ENCODE measurements at regions not wholly inside any gene's neighbourhood (a gene's known extent, or its start where the extent isn't known, plus 50 kb on each side); places are given as distances from the start of the nearest gene placed in this dataset.

DNA sequence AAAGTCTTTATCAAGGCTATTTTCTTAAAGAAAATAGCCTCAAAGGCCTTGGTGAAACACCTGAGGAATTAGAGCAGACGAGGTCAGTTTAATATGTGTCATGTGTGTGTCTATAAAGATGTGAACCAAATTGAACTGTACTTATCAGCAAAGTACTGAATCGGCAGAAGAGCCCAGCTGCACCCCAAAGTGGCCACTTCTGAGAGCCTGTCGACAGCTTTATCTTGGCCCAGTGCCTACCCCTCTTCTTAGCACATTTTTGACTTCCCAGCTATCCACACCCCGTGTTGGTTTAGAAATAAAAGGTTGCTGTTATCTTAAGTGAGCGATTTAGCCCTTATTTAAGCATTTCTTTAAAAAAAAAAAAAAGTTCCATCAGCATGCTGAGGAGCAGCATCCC, 329.7 kb downstream of the FBXW7 start:
- no peaks in the 10 kb centered on the region for H3K36me3 ChIP-seq (ENCODE audit: control insufficient read depth, insufficient read depth, low read length)
- no peak overlapping the region for H3K4me3 ChIP-seq (ENCODE audit: low read length)
- H3K27me3 ChIP-seq (ENCODE audit: control insufficient read depth, insufficient read depth, low read length) = no peaks in the 10 kb centered on the region
- no peaks in the 10 kb centered on the region for H3K4me1 ChIP-seq (ENCODE audit: control insufficient read depth, insufficient read depth, low read length)
- H3K27ac ChIP-seq (ENCODE audit: low read depth, low read length) = no peak overlapping the region
- no peak overlapping the region for H3K9ac ChIP-seq (ENCODE audit: low read length)

DNA sequence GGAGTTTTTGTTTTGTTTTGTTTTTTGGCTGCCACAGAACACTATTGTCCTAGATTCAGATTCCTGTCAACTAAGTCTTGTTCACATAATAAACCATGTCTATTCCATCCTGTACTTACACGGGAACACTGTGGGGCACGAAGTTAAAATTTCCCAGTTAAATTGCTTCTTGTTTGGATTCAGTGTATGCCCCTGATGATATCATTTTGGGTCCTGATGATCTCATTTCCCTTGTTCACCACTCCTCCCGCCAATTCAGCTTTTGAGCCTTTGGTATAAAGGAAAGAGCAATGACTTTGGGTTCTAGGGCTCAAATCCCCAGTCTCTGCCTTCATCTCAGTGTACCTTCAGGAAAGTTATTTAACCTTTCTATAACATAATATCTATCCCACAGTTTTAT, 333.5 kb downstream of the FBXW7 start:
- Histone ChIP-seq H3K27ac (ENCODE audit: low read depth, low read length) (no peak overlapping the region), H3K9ac (ENCODE audit: low read length) (no peak overlapping the region), H3K4me1 (ENCODE audit: control insufficient read depth, insufficient read depth, low read length) (no peaks in the 10 kb centered on the region), H3K36me3 (ENCODE audit: control insufficient read depth, insufficient read depth, low read length) (no peaks in the 10 kb centered on the region), H3K4me3 (ENCODE audit: low read length) (no peak overlapping the region), H3K27me3 (ENCODE audit: control insufficient read depth, insufficient read depth, low read length) (no peaks in the 10 kb centered on the region)

DNA sequence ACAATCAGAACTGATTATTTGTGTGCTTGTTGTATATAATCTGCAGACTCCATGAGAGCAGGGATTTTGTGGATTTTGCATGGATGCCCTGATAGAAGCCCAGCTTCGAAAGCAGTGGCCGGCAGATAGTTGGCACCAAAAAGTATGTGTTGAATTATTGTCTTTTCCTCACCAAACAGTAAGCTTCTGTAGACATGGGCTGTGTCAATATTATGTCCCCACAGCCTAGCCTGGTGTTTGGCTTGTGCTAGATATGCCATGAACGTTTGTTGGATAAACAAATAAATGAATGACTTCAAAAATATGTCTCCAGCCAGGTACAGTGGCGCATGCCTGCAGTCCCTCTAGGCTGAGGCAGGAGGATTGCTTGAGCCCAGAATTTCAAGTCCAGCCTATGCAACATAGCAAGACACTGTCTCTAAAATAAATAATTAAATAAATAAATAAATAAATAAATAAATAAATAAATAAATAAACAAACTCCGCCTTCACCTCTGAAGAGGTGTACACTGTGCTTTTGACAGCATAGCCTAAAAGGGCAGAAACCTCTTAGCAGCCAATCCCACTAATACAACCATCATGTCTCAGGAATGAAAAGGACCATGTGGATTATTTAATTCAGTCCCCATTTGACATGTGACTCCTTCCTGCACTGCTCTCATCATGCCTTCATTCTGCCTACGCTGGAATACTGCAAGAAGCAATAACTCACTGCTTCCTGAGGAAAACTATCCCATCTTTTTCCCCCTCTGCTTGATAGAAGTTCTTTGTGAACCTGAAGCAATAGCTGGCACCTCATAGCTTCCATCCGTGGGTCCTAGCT, 335.2 kb downstream of the FBXW7 start:
- no peak overlapping the region for H3K9ac ChIP-seq (ENCODE audit: low read length)
- H3K27me3 ChIP-seq (ENCODE audit: control insufficient read depth, insufficient read depth, low read length) = no peaks in the 10 kb centered on the region
- no peaks in the 10 kb centered on the region for H3K36me3 ChIP-seq (ENCODE audit: control insufficient read depth, insufficient read depth, low read length)
- H3K4me3 ChIP-seq (ENCODE audit: low read length) = no peak overlapping the region
- no peaks in the 10 kb centered on the region for H3K4me1 ChIP-seq (ENCODE audit: control insufficient read depth, insufficient read depth, low read length)
- H3K27ac ChIP-seq (ENCODE audit: low read depth, low read length) = no peak overlapping the region

DNA sequence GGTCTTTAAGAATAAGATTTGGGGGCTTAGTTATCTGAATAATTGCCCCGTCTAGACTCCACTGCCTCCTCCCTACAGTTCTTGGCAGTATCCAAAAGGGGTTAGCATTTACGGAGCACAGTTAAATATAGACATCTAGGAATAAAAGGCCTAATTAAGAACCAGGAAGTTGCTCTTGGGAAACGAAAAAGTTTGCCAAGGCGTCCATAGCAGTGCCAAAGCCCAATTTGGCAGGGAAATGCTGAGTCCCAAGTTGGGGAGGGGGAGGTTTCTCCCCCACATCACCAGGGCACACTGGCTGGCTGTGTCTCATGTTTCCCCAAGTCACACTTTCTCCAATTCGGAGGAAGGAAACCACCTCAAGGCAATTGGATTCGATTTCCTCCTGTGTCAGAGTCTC, 338.7 kb downstream of the FBXW7 start:
- Histone ChIP-seq H3K9ac (ENCODE audit: low read length) (no peak overlapping the region), H3K27ac (ENCODE audit: low read depth, low read length) (no peak overlapping the region), H3K36me3 (ENCODE audit: control insufficient read depth, insufficient read depth, low read length) (no peaks in the 10 kb centered on the region), H3K4me1 (ENCODE audit: control insufficient read depth, insufficient read depth, low read length) (no peaks in the 10 kb centered on the region), H3K27me3 (ENCODE audit: control insufficient read depth, insufficient read depth, low read length) (no peaks in the 10 kb centered on the region), H3K4me3 (ENCODE audit: low read length) (no peak overlapping the region)

DNA sequence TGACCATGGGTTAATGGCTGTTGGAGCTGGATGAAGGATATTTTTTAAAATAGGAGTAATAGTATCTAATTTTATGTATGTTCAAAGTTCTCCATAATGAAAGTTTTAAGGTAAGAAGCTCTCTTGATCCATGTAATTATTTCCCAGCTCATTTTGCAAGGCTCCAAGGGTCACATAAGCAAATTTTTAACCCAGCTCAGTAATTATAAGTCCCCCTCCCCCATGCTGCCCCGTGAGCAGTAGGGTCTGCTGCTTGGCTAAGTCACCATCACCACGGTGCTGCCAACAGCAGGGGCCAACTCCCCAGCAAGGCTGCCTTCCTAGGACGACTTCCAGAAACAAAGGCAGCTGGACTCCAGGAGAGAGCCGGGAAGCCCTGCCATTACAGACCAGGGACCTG, 340.0 kb downstream of the FBXW7 start:
- Histone ChIP-seq H3K27me3 (ENCODE audit: control insufficient read depth, insufficient read depth, low read length) (no peaks in the 10 kb centered on the region), H3K4me3 (ENCODE audit: low read length) (no peak overlapping the region), H3K9ac (ENCODE audit: low read length) (no peak overlapping the region), H3K4me1 (ENCODE audit: control insufficient read depth, insufficient read depth, low read length) (no peaks in the 10 kb centered on the region), H3K36me3 (ENCODE audit: control insufficient read depth, insufficient read depth, low read length) (no peaks in the 10 kb centered on the region), H3K27ac (ENCODE audit: low read depth, low read length) (no peak overlapping the region)

DNA sequence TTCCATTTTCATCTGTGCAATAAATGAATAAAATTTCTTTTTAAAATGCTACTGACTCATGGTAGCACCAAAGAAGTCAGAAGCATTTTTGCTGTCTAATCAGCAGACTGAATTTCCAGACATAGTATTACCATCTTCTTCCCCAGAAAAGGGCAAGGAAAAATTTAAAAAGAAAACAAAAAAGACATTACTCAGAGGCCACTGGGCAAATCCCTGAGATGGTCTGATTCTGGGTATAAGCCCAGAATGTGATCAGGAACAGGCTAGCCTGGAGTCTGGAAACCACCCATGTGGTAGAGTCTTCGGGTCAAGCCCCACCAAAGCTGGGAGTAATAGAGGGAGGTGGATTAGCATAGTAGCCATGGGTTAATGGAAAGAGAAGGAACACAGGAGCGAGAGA, 342.8 kb downstream of the FBXW7 start:
- no peaks in the 10 kb centered on the region for H3K36me3 ChIP-seq (ENCODE audit: control insufficient read depth, insufficient read depth, low read length)
- H3K27me3 ChIP-seq (ENCODE audit: control insufficient read depth, insufficient read depth, low read length) = no peaks in the 10 kb centered on the region
- no peak overlapping the region for H3K27ac ChIP-seq (ENCODE audit: low read depth, low read length)
- H3K9ac ChIP-seq (ENCODE audit: low read length) = no peak overlapping the region
- H3K4me3 ChIP-seq (ENCODE audit: low read length) = no peak overlapping the region
- no peaks in the 10 kb centered on the region for H3K4me1 ChIP-seq (ENCODE audit: control insufficient read depth, insufficient read depth, low read length)

DNA sequence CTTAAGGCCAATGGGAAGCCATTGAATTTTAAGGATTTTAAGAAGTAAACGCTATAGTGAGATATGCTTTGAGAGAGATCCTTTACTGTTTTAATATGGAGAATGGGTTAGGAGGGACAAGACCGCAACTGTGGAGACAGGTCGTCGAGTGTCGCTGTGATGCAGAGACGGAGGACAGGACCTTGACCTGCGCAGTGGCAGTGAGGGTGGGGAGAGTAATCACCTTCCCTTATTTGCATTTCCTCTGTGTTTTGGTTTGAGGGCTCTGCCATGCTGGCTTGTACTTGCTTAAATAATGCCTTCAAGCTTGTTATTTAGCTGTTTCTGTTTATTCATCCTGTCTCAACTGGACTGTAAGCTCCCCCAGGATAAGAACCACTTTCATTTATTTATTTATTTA, 345.0 kb downstream of the FBXW7 start:
- H3K36me3 ChIP-seq (ENCODE audit: control insufficient read depth, insufficient read depth, low read length) = no peaks in the 10 kb centered on the region
- no peak overlapping the region for H3K27ac ChIP-seq (ENCODE audit: low read depth, low read length)
- no peak overlapping the region for H3K9ac ChIP-seq (ENCODE audit: low read length)
- H3K4me1 ChIP-seq (ENCODE audit: control insufficient read depth, insufficient read depth, low read length) = no peaks in the 10 kb centered on the region
- no peaks in the 10 kb centered on the region for H3K27me3 ChIP-seq (ENCODE audit: control insufficient read depth, insufficient read depth, low read length)
- no peak overlapping the region for H3K4me3 ChIP-seq (ENCODE audit: low read length)

DNA sequence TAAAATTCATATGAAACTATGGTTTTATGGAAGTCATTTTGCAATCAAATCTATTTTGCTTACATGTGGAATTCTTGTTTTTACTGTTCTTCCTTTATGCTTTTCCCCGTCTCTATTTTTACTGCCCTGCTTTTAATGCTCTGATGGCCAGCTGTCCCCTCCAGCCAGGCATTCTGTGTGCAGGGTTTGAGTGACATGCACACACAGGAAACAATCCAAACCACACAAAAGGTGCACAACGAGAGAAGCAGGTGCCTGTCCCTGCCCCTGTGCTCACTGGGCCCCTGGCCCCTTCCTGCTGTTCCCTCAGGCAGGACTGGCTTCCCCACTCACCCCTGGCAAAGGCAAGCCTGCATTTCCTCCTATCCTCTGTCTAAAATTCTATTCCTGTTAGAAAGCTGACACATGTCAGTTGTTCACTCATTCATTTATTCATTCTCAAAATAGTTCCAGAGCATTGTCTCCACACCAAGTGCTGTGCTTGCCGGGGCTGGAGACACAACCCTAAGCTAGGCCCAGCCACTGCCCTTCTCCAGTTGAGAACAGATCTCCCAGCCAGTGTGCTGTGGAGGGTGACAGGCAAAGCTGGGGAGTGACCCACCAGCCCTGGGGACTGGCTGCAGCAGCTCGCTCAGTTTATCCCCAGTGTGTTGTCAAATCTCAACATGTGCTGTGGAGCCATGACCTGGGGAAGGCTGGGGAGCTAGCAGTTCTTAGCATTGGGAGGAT, 346.3 kb downstream of the FBXW7 start:
- Histone ChIP-seq H3K27ac (ENCODE audit: low read depth, low read length) (no peak overlapping the region), H3K4me1 (ENCODE audit: control insufficient read depth, insufficient read depth, low read length) (no peaks in the 10 kb centered on the region), H3K27me3 (ENCODE audit: control insufficient read depth, insufficient read depth, low read length) (no peaks in the 10 kb centered on the region)

DNA sequence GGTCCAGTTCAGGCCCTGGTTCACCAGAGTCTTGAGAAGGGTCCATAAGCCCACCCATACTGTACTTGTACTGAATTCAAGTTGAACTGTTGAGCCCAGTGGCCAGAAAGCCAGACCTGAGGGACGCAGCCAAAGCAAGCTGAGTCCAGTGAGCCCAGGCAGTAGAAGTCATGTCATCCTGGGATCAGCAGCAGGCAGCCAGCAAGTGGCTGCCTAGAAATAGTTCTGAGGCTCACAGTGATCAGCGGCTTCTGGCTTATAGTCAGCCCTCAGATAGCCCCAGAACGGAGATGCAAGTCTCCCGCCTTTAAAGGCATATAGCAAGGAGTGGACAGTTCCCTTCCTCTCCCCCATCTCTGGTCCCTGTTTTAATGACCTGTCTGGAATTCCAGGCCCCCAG, 347.1 kb downstream of the FBXW7 start:
- no peaks in the 10 kb centered on the region for H3K4me1 ChIP-seq (ENCODE audit: control insufficient read depth, insufficient read depth, low read length)
- H3K9ac ChIP-seq (ENCODE audit: low read length) = no peak overlapping the region
- no peak overlapping the region for H3K27ac ChIP-seq (ENCODE audit: low read depth, low read length)
- no peaks in the 10 kb centered on the region for H3K36me3 ChIP-seq (ENCODE audit: control insufficient read depth, insufficient read depth, low read length)
- no peaks in the 10 kb centered on the region for H3K27me3 ChIP-seq (ENCODE audit: control insufficient read depth, insufficient read depth, low read length)
- no peak overlapping the region for H3K4me3 ChIP-seq (ENCODE audit: low read length)

More for the DNA sequence above, 346.3 kb downstream of the FBXW7 start:
- no peak overlapping the region for H3K4me3 ChIP-seq (ENCODE audit: low read length)
- no peaks in the 10 kb centered on the region for H3K36me3 ChIP-seq (ENCODE audit: control insufficient read depth, insufficient read depth, low read length)
- H3K9ac ChIP-seq (ENCODE audit: low read length) = no peak overlapping the region

DNA sequence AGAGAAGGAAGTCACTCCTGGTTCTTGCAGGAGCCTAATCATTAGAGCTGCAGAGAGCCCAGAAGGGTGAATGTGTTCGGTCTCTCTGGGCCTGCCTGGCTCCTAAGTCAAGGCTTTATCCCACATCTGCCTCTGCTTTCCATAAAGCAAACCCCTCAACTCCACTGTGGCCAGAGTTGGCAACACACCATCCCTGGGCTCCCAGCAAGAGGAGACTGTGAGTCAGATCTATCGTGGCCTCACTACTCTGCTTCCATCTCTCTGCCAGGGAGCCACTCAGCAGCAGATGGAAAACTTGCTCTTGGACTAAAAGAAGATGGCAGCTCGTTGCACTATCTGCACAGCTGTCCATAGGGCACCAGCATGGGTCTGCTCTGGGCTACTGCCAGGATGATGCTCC, 348.2 kb downstream of the FBXW7 start:
- Histone ChIP-seq H3K36me3 (ENCODE audit: control insufficient read depth, insufficient read depth, low read length) (no peaks in the 10 kb centered on the region), H3K27me3 (ENCODE audit: control insufficient read depth, insufficient read depth, low read length) (no peaks in the 10 kb centered on the region), H3K4me3 (ENCODE audit: low read length) (no peak overlapping the region), H3K9ac (ENCODE audit: low read length) (no peak overlapping the region), H3K27ac (ENCODE audit: low read depth, low read length) (no peak overlapping the region), H3K4me1 (ENCODE audit: control insufficient read depth, insufficient read depth, low read length) (no peaks in the 10 kb centered on the region)

DNA sequence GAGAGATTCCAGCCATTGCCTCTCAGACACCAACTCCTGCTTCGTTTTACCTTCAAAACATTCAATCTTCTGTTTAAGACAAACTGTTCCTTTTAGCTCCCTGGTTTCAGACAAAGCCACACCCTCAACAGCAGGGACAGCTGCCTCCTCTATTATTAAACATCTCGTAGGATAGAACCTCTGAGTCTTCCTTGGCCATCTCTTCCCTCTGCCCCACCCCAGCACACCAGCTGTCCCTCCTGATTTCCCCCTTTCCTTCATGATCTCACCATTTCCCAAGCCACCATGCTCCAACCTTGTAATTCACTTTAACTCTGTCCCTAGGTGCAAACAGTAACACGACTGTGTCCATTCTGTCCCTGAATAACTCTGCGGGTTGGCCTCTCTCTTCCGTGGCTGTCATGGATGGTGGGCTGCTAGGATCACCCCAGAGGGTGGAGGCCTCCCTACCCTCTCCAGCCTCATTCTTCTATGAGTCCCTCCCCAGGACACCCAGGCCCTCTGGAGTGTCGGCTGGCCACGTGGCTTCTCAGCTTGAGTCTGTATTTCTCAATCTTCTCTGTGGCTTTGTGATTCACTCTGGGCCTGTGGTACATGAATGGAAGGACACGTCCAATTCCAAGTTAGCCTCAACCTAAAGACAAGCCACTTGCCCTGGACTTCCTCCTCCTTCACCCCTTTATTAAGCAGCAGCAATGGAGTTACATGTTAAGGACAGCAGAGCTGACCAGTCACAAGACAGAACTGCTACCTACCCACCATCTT, 349.9 kb downstream of the FBXW7 start:
- Histone ChIP-seq H3K36me3 (ENCODE audit: control insufficient read depth, insufficient read depth, low read length) (no peaks in the 10 kb centered on the region), H3K4me3 (ENCODE audit: low read length) (no peak overlapping the region), H3K27me3 (ENCODE audit: control insufficient read depth, insufficient read depth, low read length) (no peaks in the 10 kb centered on the region), H3K27ac (ENCODE audit: low read depth, low read length) (no peak overlapping the region), H3K9ac (ENCODE audit: low read length) (no peak overlapping the region), H3K4me1 (ENCODE audit: control insufficient read depth, insufficient read depth, low read length) (no peaks in the 10 kb centered on the region)

DNA sequence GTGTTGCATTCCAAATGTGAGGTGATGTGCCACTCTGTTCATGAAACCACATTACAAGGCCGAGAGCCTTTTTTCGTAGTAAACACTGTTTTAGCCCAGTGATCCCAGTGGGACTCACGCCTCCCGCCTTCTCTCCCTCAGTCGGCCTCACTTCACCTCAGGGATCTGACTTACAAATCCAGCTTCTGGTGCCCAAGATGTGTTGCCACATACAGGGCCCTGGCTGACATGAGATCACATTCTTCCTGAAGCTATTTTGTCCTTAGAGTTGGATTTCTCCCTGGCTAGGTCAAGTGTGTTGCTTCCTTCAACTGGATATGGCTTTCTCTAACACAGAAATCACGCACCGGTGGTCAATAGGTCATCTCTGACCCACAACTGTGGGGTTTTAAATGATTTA, 354.7 kb downstream of the FBXW7 start:
- H3K36me3 ChIP-seq (ENCODE audit: control insufficient read depth, insufficient read depth, low read length) = no peaks in the 10 kb centered on the region
- no peaks in the 10 kb centered on the region for H3K27me3 ChIP-seq (ENCODE audit: control insufficient read depth, insufficient read depth, low read length)
- H3K4me1 ChIP-seq (ENCODE audit: control insufficient read depth, insufficient read depth, low read length) = no peaks in the 10 kb centered on the region
- H3K4me3 ChIP-seq (ENCODE audit: low read length) = no peak overlapping the region
- no peak overlapping the region for H3K27ac ChIP-seq (ENCODE audit: low read depth, low read length)
- H3K9ac ChIP-seq (ENCODE audit: low read length) = no peak overlapping the region

Measured in rectal smooth muscle tissue (tissue), 1 donor.